ENCODE measurements at regions not wholly inside any gene's neighbourhood (a gene's known extent, or its start where the extent isn't known, plus 50 kb on each side); places are given as distances from the start of the nearest gene placed in this dataset.

GRCh38 chr16:52203096-52203495 lies 343.8 kb downstream of the TOX3 start:
- TF ChIP-seq CTCF (conservative IDR thresholded peaks at IDR 0.05; ENCODE audit: low read depth, low read length), result no peak
- TF ChIP-seq POLR2A (IDR thresholded peaks at IDR 0.05; ENCODE audit: low read depth, low read length), result no peak

Data from IMR-90 (cell line).